Activated naive CD4-positive, alpha-beta T cell treated with anti-CD3 and anti-CD28 coated beads, Interleukin-2, amount 50 U/mL, for 24 hours (primary cell): ENCODE measurements at regions not wholly inside any gene's neighbourhood (a gene's known extent, or its start where the extent isn't known, plus 50 kb on each side); places are given as distances from the start of the nearest gene placed in this dataset.
"Not testable (repeated sequence)": the region's sequence is repeated elsewhere in the genome, so short reads cannot be mapped to it uniquely, and the experiment has no call there.

Experiments used
- H3K27ac Mint-ChIP-seq: one replicate; pipeline ENCODE4 v1.8.0; 2021; ENCODE audit warnings: mild to moderate bottlenecking, mixed read lengths
- H3K27me3 Mint-ChIP-seq: one replicate; pipeline ENCODE4 v1.8.0; 2021; ENCODE audit warnings: mixed read lengths
- H3K36me3 Mint-ChIP-seq: one replicate; pipeline ENCODE4 v1.8.0; 2021; ENCODE audit warnings: mixed read lengths
- H3K4me1 Mint-ChIP-seq: one replicate; pipeline ENCODE4 v1.8.0; 2021; ENCODE audit warnings: mixed read lengths
- H3K4me3 Mint-ChIP-seq: one replicate; pipeline ENCODE4 v1.8.0; 2021; ENCODE audit warnings: mild to moderate bottlenecking, mixed read lengths
- H3K9me3 Mint-ChIP-seq: one replicate; pipeline ENCODE4 v1.8.0; 2021; ENCODE audit warnings: mixed read lengths

- Mint-ChIP-seq H3K4me3 (no peak overlapping the region), H3K36me3 (no peaks in the 10 kb centered on the region), H3K27ac (no peak overlapping the region), H3K27me3 (peaks cover 2% of the 10 kb centered on the region), H3K9me3 (no peaks in the 10 kb centered on the region), H3K4me1 (no peaks in the 10 kb centered on the region)
Observed at GRCh38 chr6:68575765-68576439, 59.2 kb upstream of the ADGRB3 start.

- peaks cover 5% of the 10 kb centered on the region for H3K9me3 Mint-ChIP-seq
- H3K27me3 Mint-ChIP-seq, result peaks cover 2% of the 10 kb centered on the region
- H3K36me3 Mint-ChIP-seq, result no peaks in the 10 kb centered on the region
- H3K4me1 Mint-ChIP-seq, result no peaks in the 10 kb centered on the region
- peak overlapping the region; percentile 66 for H3K27ac Mint-ChIP-seq
- no peak overlapping the region for H3K4me3 Mint-ChIP-seq
Observed at GRCh38 chr6:68572975-68573374, 62.1 kb upstream of the ADGRB3 start.

GRCh38 chr6:68572525-68572924 lies 62.6 kb upstream of the ADGRB3 start:
- no peaks in the 10 kb centered on the region for H3K4me1 Mint-ChIP-seq

GRCh38 chr6:68559716-68560115 lies 75.4 kb upstream of the ADGRB3 start:
- Mint-ChIP-seq H3K4me1 (no peaks in the 10 kb centered on the region), H3K27ac (no peak overlapping the region), H3K27me3 (no peaks in the 10 kb centered on the region), H3K36me3 (no peaks in the 10 kb centered on the region), H3K4me3 (no peak overlapping the region), H3K9me3 (peaks cover 4% of the 10 kb centered on the region)

More at GRCh38 chr6:68572525-68572924, 62.6 kb upstream of the ADGRB3 start:
- Mint-ChIP-seq H3K4me3 (no peak overlapping the region), H3K9me3 (peaks cover 5% of the 10 kb centered on the region), H3K36me3 (no peaks in the 10 kb centered on the region), H3K27ac (peak overlapping the region; percentile 66), H3K27me3 (peaks cover 2% of the 10 kb centered on the region)

GRCh38 chr6:68559070-68559469 lies 76.0 kb upstream of the ADGRB3 start:
- H3K4me1 Mint-ChIP-seq, result no peaks in the 10 kb centered on the region
- no peak overlapping the region for H3K4me3 Mint-ChIP-seq
- H3K36me3 Mint-ChIP-seq, result no peaks in the 10 kb centered on the region
- H3K27ac Mint-ChIP-seq, result no peak overlapping the region
- no peaks in the 10 kb centered on the region for H3K27me3 Mint-ChIP-seq
- H3K9me3 Mint-ChIP-seq, result peaks cover 4% of the 10 kb centered on the region

GRCh38 chr6:68546620-68547019 lies 88.5 kb upstream of the ADGRB3 start:
- H3K4me3 Mint-ChIP-seq, result no peak overlapping the region
- no peaks in the 10 kb centered on the region for H3K4me1 Mint-ChIP-seq
- H3K27ac Mint-ChIP-seq, result no peak overlapping the region
- H3K27me3 Mint-ChIP-seq, result no peaks in the 10 kb centered on the region
- H3K9me3 Mint-ChIP-seq, result peaks cover 5% of the 10 kb centered on the region
- no peaks in the 10 kb centered on the region for H3K36me3 Mint-ChIP-seq

- H3K4me3 Mint-ChIP-seq, result no peak overlapping the region
- peaks cover 5% of the 10 kb centered on the region for H3K9me3 Mint-ChIP-seq
- H3K4me1 Mint-ChIP-seq, result no peaks in the 10 kb centered on the region
- no peak overlapping the region for H3K27ac Mint-ChIP-seq
- H3K27me3 Mint-ChIP-seq, result no peaks in the 10 kb centered on the region
- H3K36me3 Mint-ChIP-seq, result no peaks in the 10 kb centered on the region
Observed at GRCh38 chr6:68544450-68544849, 90.6 kb upstream of the ADGRB3 start.

GRCh38 chr6:68533339-68533795 lies 101.7 kb upstream of the ADGRB3 start:
- H3K9me3 Mint-ChIP-seq, result no peaks in the 10 kb centered on the region
- H3K27me3 Mint-ChIP-seq, result no peaks in the 10 kb centered on the region
- no peaks in the 10 kb centered on the region for H3K4me1 Mint-ChIP-seq
- no peaks in the 10 kb centered on the region for H3K36me3 Mint-ChIP-seq
- H3K27ac Mint-ChIP-seq, result no peak overlapping the region
- no peak overlapping the region for H3K4me3 Mint-ChIP-seq

GRCh38 chr6:68527691-68528090 lies 107.4 kb upstream of the ADGRB3 start:
- H3K4me3 Mint-ChIP-seq, result no peak overlapping the region
- no peaks in the 10 kb centered on the region for H3K27me3 Mint-ChIP-seq
- H3K4me1 Mint-ChIP-seq, result no peaks in the 10 kb centered on the region
- H3K27ac Mint-ChIP-seq, result no peak overlapping the region
- no peaks in the 10 kb centered on the region for H3K36me3 Mint-ChIP-seq
- H3K9me3 Mint-ChIP-seq, result no peaks in the 10 kb centered on the region

GRCh38 chr6:68506911-68507310 lies 128.2 kb upstream of the ADGRB3 start:
- H3K4me3 Mint-ChIP-seq, result no peak overlapping the region
- H3K27me3 Mint-ChIP-seq, result no peaks in the 10 kb centered on the region
- H3K9me3 Mint-ChIP-seq, result peaks cover 8% of the 10 kb centered on the region
- no peaks in the 10 kb centered on the region for H3K36me3 Mint-ChIP-seq
- H3K27ac Mint-ChIP-seq, result no peak overlapping the region
- H3K4me1 Mint-ChIP-seq, result no peaks in the 10 kb centered on the region

GRCh38 chr6:68502946-68503345 lies 132.1 kb upstream of the ADGRB3 start:
- no peak overlapping the region for H3K4me3 Mint-ChIP-seq
- no peaks in the 10 kb centered on the region for H3K4me1 Mint-ChIP-seq
- no peak overlapping the region for H3K27ac Mint-ChIP-seq
- no peaks in the 10 kb centered on the region for H3K36me3 Mint-ChIP-seq
- H3K9me3 Mint-ChIP-seq, result peaks cover 8% of the 10 kb centered on the region
- H3K27me3 Mint-ChIP-seq, result no peaks in the 10 kb centered on the region

- Mint-ChIP-seq H3K27ac (no peak overlapping the region), H3K4me1 (no peaks in the 10 kb centered on the region), H3K9me3 (peaks cover 4% of the 10 kb centered on the region), H3K36me3 (no peaks in the 10 kb centered on the region), H3K27me3 (no peaks in the 10 kb centered on the region), H3K4me3 (no peak overlapping the region)
Observed at GRCh38 chr6:68497927-68498326, 137.2 kb upstream of the ADGRB3 start.

GRCh38 chr6:68494880-68495279 lies 140.2 kb upstream of the ADGRB3 start:
- H3K9me3 Mint-ChIP-seq, H3K4me3 Mint-ChIP-seq, H3K27me3 Mint-ChIP-seq, H3K27ac Mint-ChIP-seq, H3K4me1 Mint-ChIP-seq, H3K36me3 Mint-ChIP-seq: not testable (repeated sequence)

GRCh38 chr6:68476611-68477010 lies 158.5 kb upstream of the ADGRB3 start:
- Mint-ChIP-seq H3K27ac (no peak overlapping the region), H3K27me3 (no peaks in the 10 kb centered on the region), H3K9me3 (peaks cover 5% of the 10 kb centered on the region), H3K4me1 (no peaks in the 10 kb centered on the region), H3K36me3 (no peaks in the 10 kb centered on the region), H3K4me3 (no peak overlapping the region)

GRCh38 chr6:68473433-68474210 lies 161.5 kb upstream of the ADGRB3 start:
- Mint-ChIP-seq H3K4me1 (no peaks in the 10 kb centered on the region), H3K27me3 (no peaks in the 10 kb centered on the region), H3K36me3 (no peaks in the 10 kb centered on the region), H3K4me3 (no peak overlapping the region), H3K27ac (no peak overlapping the region), H3K9me3 (no peaks in the 10 kb centered on the region)

- Mint-ChIP-seq H3K9me3 (no peaks in the 10 kb centered on the region), H3K27me3 (no peaks in the 10 kb centered on the region), H3K27ac (no peak overlapping the region), H3K36me3 (no peaks in the 10 kb centered on the region), H3K4me3 (no peak overlapping the region), H3K4me1 (no peaks in the 10 kb centered on the region)
Observed at GRCh38 chr6:68468244-68468884, 166.7 kb upstream of the ADGRB3 start.
